ENCODE measurements at regions not wholly inside any gene's neighbourhood (a gene's known extent, or its start where the extent isn't known, plus 50 kb on each side); places are given as distances from the start of the nearest gene placed in this dataset.

- H3K4me2 ChIP-seq (ENCODE audit: control insufficient read depth, extremely low read depth, insufficient read depth, low read depth, low read length): no peak overlapping the region
- no peaks in the 10 kb centered on the region for H3K79me2 ChIP-seq (ENCODE audit: control insufficient read depth, insufficient read depth, low read length)
- no peaks in the 10 kb centered on the region for H3K9me3 ChIP-seq (ENCODE audit: control insufficient read depth, low read depth, low read length)
- no peak for DNase-seq (ENCODE audit: low read depth, low spot score)
- no peaks in the 10 kb centered on the region for H3K4me1 ChIP-seq (ENCODE audit: control insufficient read depth, extremely low read depth, insufficient read depth, low read length)
- H3K9ac ChIP-seq (ENCODE audit: control insufficient read depth, extremely low read depth, insufficient read depth, low read length): no peak overlapping the region
- no peak overlapping the region for H3K27ac ChIP-seq (ENCODE audit: control insufficient read depth, insufficient read depth, low read length)
- H3K9me1 ChIP-seq (ENCODE audit: control insufficient read depth, extremely low read depth, insufficient read depth, low read length): no peaks in the 10 kb centered on the region
- no peak overlapping the region for H3K4me3 ChIP-seq (ENCODE audit: control insufficient read depth in 2 of 3, extremely low read depth in 1 of 3, insufficient read depth in 2 of 3, low read depth in 1 of 3, low read length in 3 of 3)
- dilution Hi-C loops (cut with MboI; ENCODE audit: extremely low pct_ligation_motif_present, low sequenced_read_pairs): no loop called here
- H4K20me1 ChIP-seq (ENCODE audit: control insufficient read depth, extremely low read depth, insufficient read depth, low read length): no peaks in the 10 kb centered on the region
- no peak for FAIRE-seq
- no peak overlapping the region for H2AFZ ChIP-seq (ENCODE audit: control insufficient read depth, low read length)
- no peaks in the 10 kb centered on the region for H3K27me3 ChIP-seq (ENCODE audit: control insufficient read depth, extremely low read depth, insufficient read depth, low read length)
- no peaks in the 10 kb centered on the region for H3K36me3 ChIP-seq (ENCODE audit: control insufficient read depth in 2 of 2, extremely low read depth in 1 of 2, insufficient read depth in 2 of 2, low read length in 2 of 2)
- TF ChIP-seq CTCF (optimal IDR thresholded peaks at IDR 0.05 in 1 of 3, IDR thresholded peaks at IDR 0.05 in 1 of 3, conservative IDR thresholded peaks at IDR 0.05 in 1 of 3; ENCODE audit: extremely low read depth in 1 of 3, insufficient read depth in 2 of 3, low read length in 3 of 3): no peak
- no peak for TF ChIP-seq EZH2 (IDR thresholded peaks at IDR 0.05; ENCODE audit: low read length)
Measured at GRCh38 chr11:92545906-92546471, 321.4 kb downstream of the FAT3 start.

- Histone ChIP-seq H3K27me3 (ENCODE audit: control insufficient read depth, extremely low read depth, insufficient read depth, low read length) (no peaks in the 10 kb centered on the region), H3K4me1 (ENCODE audit: control insufficient read depth, extremely low read depth, insufficient read depth, low read length) (no peaks in the 10 kb centered on the region), H3K4me2 (ENCODE audit: control insufficient read depth, extremely low read depth, insufficient read depth, low read depth, low read length) (no peak overlapping the region), H3K36me3 (ENCODE audit: control insufficient read depth in 2 of 2, extremely low read depth in 1 of 2, insufficient read depth in 2 of 2, low read length in 2 of 2) (no peaks in the 10 kb centered on the region), H3K79me2 (ENCODE audit: control insufficient read depth, insufficient read depth, low read length) (no peaks in the 10 kb centered on the region), H3K4me3 (ENCODE audit: control insufficient read depth in 2 of 3, extremely low read depth in 1 of 3, insufficient read depth in 2 of 3, low read depth in 1 of 3, low read length in 3 of 3) (no peak overlapping the region), H3K27ac (ENCODE audit: control insufficient read depth, insufficient read depth, low read length) (no peak overlapping the region), H4K20me1 (ENCODE audit: control insufficient read depth, extremely low read depth, insufficient read depth, low read length) (no peaks in the 10 kb centered on the region), H3K9me3 (ENCODE audit: control insufficient read depth, low read depth, low read length) (no peaks in the 10 kb centered on the region), H2AFZ (ENCODE audit: control insufficient read depth, low read length) (no peak overlapping the region), H3K9me1 (ENCODE audit: control insufficient read depth, extremely low read depth, insufficient read depth, low read length) (no peaks in the 10 kb centered on the region), H3K9ac (ENCODE audit: control insufficient read depth, extremely low read depth, insufficient read depth, low read length) (no peak overlapping the region)
- no peak for FAIRE-seq
- dilution Hi-C loops (cut with MboI; ENCODE audit: extremely low pct_ligation_motif_present, low sequenced_read_pairs): no loop called here
- DNase-seq (ENCODE audit: low read depth, low spot score): no peak
- no peak for TF ChIP-seq CTCF (optimal IDR thresholded peaks at IDR 0.05 in 1 of 3, IDR thresholded peaks at IDR 0.05 in 1 of 3, conservative IDR thresholded peaks at IDR 0.05 in 1 of 3; ENCODE audit: extremely low read depth in 1 of 3, insufficient read depth in 2 of 3, low read length in 3 of 3)
- TF ChIP-seq EZH2 (IDR thresholded peaks at IDR 0.05; ENCODE audit: low read length): no peak
Measured at GRCh38 chr11:92546603-92547002, 322.0 kb downstream of the FAT3 start.

Data from keratinocyte (primary cell).